Activated gamma-delta T cell (primary cell): ENCODE measurements at regions not wholly inside any gene's neighbourhood (a gene's known extent, or its start where the extent isn't known, plus 50 kb on each side); places are given as distances from the start of the nearest gene placed in this dataset.

Experiments used
- DNase-seq: peaks from one replicate; lab custom pipeline; 2025; lab: John Stamatoyannopoulos, UW

GRCh38 chr14:101025696-101026095, 122.2 kb upstream of the RTL1 start:
- no peak for DNase-seq

GRCh38 chr14:101026341-101026740, 122.8 kb upstream of the RTL1 start:
- DNase-seq, result no peak

- no peak for DNase-seq
Measured at GRCh38 chr14:101027291-101027690, 123.8 kb upstream of the RTL1 start.

- no peak for DNase-seq
Measured at GRCh38 chr14:101027966-101028365, 124.4 kb upstream of the RTL1 start.

- no peak for DNase-seq
Measured at GRCh38 chr14:101028971-101029667, 125.6 kb upstream of the RTL1 start.

- no peak for DNase-seq
Measured at GRCh38 chr14:101029668-101030290, 126.3 kb upstream of the RTL1 start.

- DNase-seq, result no peak
Measured at GRCh38 chr14:101030586-101030985, 127.1 kb upstream of the RTL1 start.

GRCh38 chr14:101031186-101031585, 127.7 kb upstream of the RTL1 start:
- DNase-seq, result no peak

GRCh38 chr14:101031721-101032120, 128.2 kb upstream of the RTL1 start:
- no peak for DNase-seq

- no peak for DNase-seq
Measured at GRCh38 chr14:101032433-101032832, 128.9 kb upstream of the RTL1 start.

GRCh38 chr14:101033006-101033405, 129.5 kb upstream of the RTL1 start:
- no peak for DNase-seq

- no peak for DNase-seq
Measured at GRCh38 chr14:101033446-101034165, 130.1 kb upstream of the RTL1 start.

- DNase-seq, result no peak
Measured at GRCh38 chr14:101034986-101035385, 131.5 kb upstream of the RTL1 start.

- no peak for DNase-seq
Measured at GRCh38 chr14:101035466-101036225, 132.1 kb upstream of the RTL1 start.

GRCh38 chr14:101037021-101037817, 133.7 kb upstream of the RTL1 start:
- DNase-seq, result no peak

GRCh38 chr14:101039031-101039754, 135.7 kb upstream of the RTL1 start:
- no peak for DNase-seq

GRCh38 chr14:101039755-101040138, 136.2 kb upstream of the RTL1 start:
- no peak for DNase-seq

- DNase-seq, result no peak
Measured at GRCh38 chr14:101040538-101041442, 137.3 kb upstream of the RTL1 start.

- no peak for DNase-seq
Measured at GRCh38 chr14:101043891-101044290, 140.4 kb upstream of the RTL1 start.

GRCh38 chr14:101044741-101045140, 141.2 kb upstream of the RTL1 start:
- no peak for DNase-seq
